Endothelial cell of umbilical vein (primary cell): ENCODE measurements at regions not wholly inside any gene's neighbourhood (a gene's known extent, or its start where the extent isn't known, plus 50 kb on each side); places are given as distances from the start of the nearest gene placed in this dataset.

Source experiments
- BruUV-seq: library from RNA; stranded (reverse); fragments of 400-500 nt; replicated peaks from 2 replicates; lab custom pipeline; 2021; lab: Mats Ljungman, UMichigan
- CTCF ChIA-PET: fragments of 300-600, 350-600 bp; sonication (Branson Sonifier 250); formaldehyde crosslinking; loops from one replicate; lab custom pipeline; 2021; ENCODE audit warnings: antibody characterized with exemption, inconsistent platforms; lab: Charles Lee
- POLR2A ChIA-PET: fragments of 300-600, 350-600 bp; sonication (Branson Sonifier 250); formaldehyde crosslinking; loops from one replicate; lab custom pipeline; 2021; ENCODE audit warnings: antibody characterized with exemption, inconsistent platforms; lab: Charles Lee
- DNase-seq: peaks from one replicate; pipeline ENCODE4 v3.0.0-alpha.2; 2011; ENCODE audit warnings: low read depth, low spot score
- FAIRE-seq: peaks from 2 replicates; lab custom pipeline; 2011; peaks lifted over from hg19 to GRCh38; lab: Jason Lieb, UNC
- H2AFZ ChIP-seq: 2 replicates; pipeline ENCODE4 v1.6.0; 2012; ENCODE audit warnings: low read depth, low read length, control low read depth, inconsistent platforms
- H3K27ac ChIP-seq: 2 replicates; pipeline ENCODE4 v1.5.1; 2011; ENCODE audit warnings: low read depth, mild to moderate bottlenecking, control low read depth, low read length, moderate library complexity; ENCODE audit not compliant: insufficient read depth
- H3K27me3 ChIP-seq, 2 experiments: 2 replicates each; pipeline versions ENCODE4 v1.6.0 to v1.6.1; 2011; ENCODE audit warnings: low read length in 2 of 2, mixed read lengths in 1 of 2; ENCODE audit not compliant: control insufficient read depth in 2 of 2, insufficient read depth in 2 of 2
- H3K36me3 ChIP-seq, 2 experiments: 2 replicates in 1 of 2; 3 replicates in 1 of 2; pipeline ENCODE4 v1.5.1; 2011; ENCODE audit warnings: low read length in 2 of 2, mild to moderate bottlenecking in 1 of 2, moderate library complexity in 1 of 2; ENCODE audit not compliant: control insufficient read depth in 2 of 2, insufficient read depth in 2 of 2; ENCODE audit errors: extremely low read depth in 1 of 2
- H3K4me1 ChIP-seq: 3 replicates; pipeline ENCODE4 v1.5.1; 2011; ENCODE audit warnings: mild to moderate bottlenecking, low read length; ENCODE audit not compliant: control insufficient read depth, insufficient read depth; ENCODE audit errors: extremely low read depth
- H3K4me2 ChIP-seq: 2 replicates; pipeline ENCODE4 v1.6.1; 2011; ENCODE audit warnings: low read length, control low read depth, mixed read lengths; ENCODE audit not compliant: insufficient read depth
- H3K4me3 ChIP-seq, 3 experiments: fragments of 200-600 bp in 1 of 3; sonication (generic), shearing (Covaris generic) in 1 of 3; replicated peaks in 1 of 3; 2 replicates each; pipeline ENCODE4 v1.5.1; 2011 to 2016; ENCODE audit warnings: control low read depth in 3 of 3, low read length in 3 of 3, mild to moderate bottlenecking in 2 of 3, inconsistent platforms in 1 of 3, low read depth in 1 of 3, moderate library complexity in 1 of 3; ENCODE audit not compliant: insufficient read depth in 1 of 3
- H3K79me2 ChIP-seq: 2 replicates; pipeline ENCODE4 v1.6.0; 2012; ENCODE audit warnings: low read length, inconsistent platforms; ENCODE audit not compliant: control insufficient read depth, insufficient read depth
- H3K9ac ChIP-seq: replicated peaks from 2 replicates; pipeline ENCODE3; 2011; ENCODE audit warnings: low read length, control low read depth; ENCODE audit not compliant: insufficient read depth; ENCODE audit errors: extremely low read depth
- H3K9me1 ChIP-seq: replicated peaks from 3 replicates; pipeline ENCODE4 v1.6.0; 2011; ENCODE audit warnings: mild to moderate bottlenecking, low read length; ENCODE audit not compliant: control insufficient read depth, insufficient read depth; ENCODE audit errors: extremely low read depth
- H3K9me3 ChIP-seq: replicated peaks from 2 replicates; pipeline ENCODE4 v1.5.1; 2012; ENCODE audit warnings: low read length, inconsistent platforms; ENCODE audit not compliant: control insufficient read depth, insufficient read depth
- H4K20me1 ChIP-seq: replicated peaks from 2 replicates; pipeline ENCODE3; 2011; ENCODE audit warnings: mild to moderate bottlenecking, low read length; ENCODE audit not compliant: control insufficient read depth, insufficient read depth; ENCODE audit errors: extremely low read depth
- CTCF ChIP-seq, 2 donors: IDR thresholded peaks; 1 replicate in 1 of 2; 2 replicates in 1 of 2; pipeline ENCODE4 v1.5.1; 2011; ENCODE audit warnings: low read length in 2 of 2, mild to moderate bottlenecking in 2 of 2, moderate library complexity in 2 of 2, control low read depth in 1 of 2, inconsistent platforms in 1 of 2, low read depth in 1 of 2; ENCODE audit not compliant: insufficient read depth in 1 of 2; ENCODE audit errors: extremely low read depth in 1 of 2
- EZH2 ChIP-seq: IDR thresholded peaks from 2 replicates; pipeline ENCODE4 v1.6.1; 2012; ENCODE audit warnings: borderline replicate concordance, low read depth, mild to moderate bottlenecking, moderate library complexity, low read length, inconsistent platforms; ENCODE audit not compliant: severe bottlenecking
- FOS ChIP-seq: IDR thresholded peaks from 2 replicates; pipeline ENCODE4 v1.6.1; 2011; ENCODE audit warnings: mild to moderate bottlenecking, low read length, moderate library complexity, borderline replicate concordance; ENCODE audit not compliant: insufficient read depth
- GATA2 ChIP-seq: IDR thresholded peaks from 2 replicates; pipeline ENCODE4 v1.7.0; 2011; ENCODE audit warnings: low read depth, mild to moderate bottlenecking, moderate library complexity, mixed read lengths, low read length; ENCODE audit not compliant: insufficient read length, insufficient read depth
- JUN ChIP-seq: IDR thresholded peaks from 2 replicates; pipeline ENCODE4 v1.6.1; 2011; ENCODE audit warnings: borderline replicate concordance, low read depth; ENCODE audit not compliant: insufficient read length, insufficient read depth
- MAX ChIP-seq: IDR thresholded peaks from 2 replicates; pipeline ENCODE4 v1.6.1; 2011; ENCODE audit not compliant: insufficient read depth, insufficient read length
- MYC ChIP-seq: IDR thresholded peaks from one replicate; pipeline ENCODE4 v1.6.1; 2011; ENCODE audit warnings: mild to moderate bottlenecking, low read depth, low read length
- POLR2A ChIP-seq: IDR thresholded peaks from 2 replicates; pipeline ENCODE4 v1.6.1; 2012; ENCODE audit warnings: low read depth, mild to moderate bottlenecking, control low read depth, low read length
- POLR2AphosphoS5 ChIP-seq: IDR thresholded peaks from 2 replicates; pipeline ENCODE4 v1.6.1; 2012; ENCODE audit warnings: low read depth, mild to moderate bottlenecking, control low read depth, low read length, moderate library complexity; ENCODE audit not compliant: insufficient read depth
- dilution Hi-C: fragments of 300-500 bp; cut with MboI; formaldehyde crosslinking; loops from one replicate; pipeline ENCODE4 v1.15.0; 2019; ENCODE audit warnings: low sequenced_read_pairs; ENCODE audit not compliant: extremely low pct_ligation_motif_present
- intact Hi-C: fragments of 100-400 bp; cut with micrococcal nuclease; formaldehyde crosslinking; loops from one replicate; pipeline ENCODE4 v1.10.0; 2022

- no TSS peak for BruUV-seq
- ChIA-PET CTCF (interaction anchor here (0.7 to 1.4 kb wide), 3 partner anchors 8 to 129 kb away, joined by 3 read pairs; no protein-coding TSS in a partner anchor), POLR2A (no interaction called here)
- dilution Hi-C loops: no loop called here
- no peak for FAIRE-seq
- Histone ChIP-seq H3K9ac (no peak overlapping the region), H4K20me1 (no peaks in the 10 kb centered on the region), H3K36me3 (no peaks in the 10 kb centered on the region), H3K27ac (no peak overlapping the region), H3K9me3 (no peaks in the 10 kb centered on the region), H3K4me2 (no peak overlapping the region), H3K9me1 (no peaks in the 10 kb centered on the region), H3K27me3 (peaks cover 3 to 8% of the 10 kb centered on the region in 2 experiments), H2AFZ (no peak overlapping the region), H3K79me2 (no peaks in the 10 kb centered on the region), H3K4me1 (no peaks in the 10 kb centered on the region), H3K4me3 (no peak overlapping the region)
- no peak for TF ChIP-seq POLR2A
- no peak for TF ChIP-seq EZH2
- TF ChIP-seq GATA2: no peak
- TF ChIP-seq MAX: no peak
- TF ChIP-seq MYC: no peak
- no peak for TF ChIP-seq FOS
- no peak for TF ChIP-seq CTCF (IDR thresholded peaks at IDR 0.05; ENCODE audit: extremely low read depth in 1 of 2, insufficient read depth in 1 of 2, low read depth in 1 of 2, low read length in 2 of 2)
- no peak for TF ChIP-seq POLR2AphosphoS5
- TF ChIP-seq JUN: no peak
- intact Hi-C loops: no loop called here
- DNase-seq: no peak
Measured at GRCh38 chr1:24263211-24263610, 55.9 kb upstream of the GRHL3 start.
